ENCODE measurements at regions not wholly inside any gene's neighbourhood (a gene's known extent, or its start where the extent isn't known, plus 50 kb on each side); places are given as distances from the start of the nearest gene placed in this dataset.

DNA sequence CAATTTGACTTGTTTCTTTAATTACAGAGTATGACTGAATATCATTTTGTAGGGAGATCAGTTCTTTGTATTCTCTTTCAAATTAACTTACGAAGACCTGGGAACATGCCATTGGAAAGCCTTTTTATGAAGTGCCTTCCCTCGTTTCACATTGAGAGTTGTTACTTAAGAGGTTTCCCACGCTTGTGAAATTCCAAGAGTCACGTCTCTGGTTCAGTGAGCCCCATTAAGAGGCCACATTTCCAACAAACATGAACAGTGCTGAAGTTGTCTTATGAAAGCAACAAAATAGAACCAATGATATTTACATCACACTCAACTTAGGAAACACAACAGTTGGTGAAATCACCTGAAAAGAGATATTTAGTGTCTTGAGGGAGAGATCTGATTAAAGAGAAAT, 334.1 kb downstream of the TOX3 start:
- Mint-ChIP-seq H3K36me3 (no peaks in the 10 kb centered on the region), H3K4me3 (no peak overlapping the region), H3K4me1 (no peaks in the 10 kb centered on the region), H3K9me3 (peaks cover 11% of the 10 kb centered on the region), H3K27ac (no peak overlapping the region)
- ATAC-seq, result no peak
- DNase-seq (ENCODE audit: low spot score in 2 of 2), result no peak

GRCh38 chr16:52209227-52209626, 337.7 kb downstream of the TOX3 start:
- Mint-ChIP-seq H3K4me3 (no peak overlapping the region), H3K4me1 (no peaks in the 10 kb centered on the region), H3K9me3 (peaks cover 4% of the 10 kb centered on the region), H3K27ac (no peak overlapping the region), H3K36me3 (no peaks in the 10 kb centered on the region)
- DNase-seq (ENCODE audit: low spot score in 2 of 2) (no peak), ATAC-seq (no peak)

DNA sequence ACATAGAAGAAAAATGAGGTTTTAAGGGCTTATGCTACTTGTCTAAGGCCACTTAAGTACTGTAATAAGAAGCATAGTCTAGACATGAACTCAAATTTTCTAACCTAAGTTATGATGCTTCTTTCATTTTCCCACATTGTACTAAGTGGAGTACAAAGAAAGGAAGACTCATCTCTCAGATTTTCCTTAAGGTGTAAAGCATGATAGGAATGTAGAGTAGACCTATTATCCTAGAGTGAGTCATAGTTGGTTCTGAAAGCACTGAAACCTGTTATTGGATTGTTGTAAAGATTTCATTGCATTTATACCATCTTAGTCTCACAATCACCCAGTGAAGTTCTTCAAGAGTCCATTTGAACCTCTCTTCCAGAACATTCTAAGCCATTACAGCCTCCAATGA, 343.8 kb downstream of the TOX3 start:
- Mint-ChIP-seq H3K27ac (no peak overlapping the region), H3K36me3 (no peaks in the 10 kb centered on the region)
- ATAC-seq, result no peak

GRCh38 chr16:52193441-52193840, 353.5 kb downstream of the TOX3 start:
- ATAC-seq, result no peak
- no peaks in the 10 kb centered on the region for H3K9me3 Mint-ChIP-seq
- no peak overlapping the region for H3K4me3 Mint-ChIP-seq
- DNase-seq (ENCODE audit: low spot score in 2 of 2), result no peak
- H3K4me1 Mint-ChIP-seq, result no peaks in the 10 kb centered on the region
- H3K36me3 Mint-ChIP-seq, result no peaks in the 10 kb centered on the region
- no peak overlapping the region for H3K27ac Mint-ChIP-seq

More for the DNA sequence above, 343.8 kb downstream of the TOX3 start:
- Mint-ChIP-seq H3K4me3 (no peak overlapping the region), H3K9me3 (peaks cover 4% of the 10 kb centered on the region), H3K4me1 (no peaks in the 10 kb centered on the region)
- no peak for DNase-seq (ENCODE audit: low spot score in 2 of 2)

DNA sequence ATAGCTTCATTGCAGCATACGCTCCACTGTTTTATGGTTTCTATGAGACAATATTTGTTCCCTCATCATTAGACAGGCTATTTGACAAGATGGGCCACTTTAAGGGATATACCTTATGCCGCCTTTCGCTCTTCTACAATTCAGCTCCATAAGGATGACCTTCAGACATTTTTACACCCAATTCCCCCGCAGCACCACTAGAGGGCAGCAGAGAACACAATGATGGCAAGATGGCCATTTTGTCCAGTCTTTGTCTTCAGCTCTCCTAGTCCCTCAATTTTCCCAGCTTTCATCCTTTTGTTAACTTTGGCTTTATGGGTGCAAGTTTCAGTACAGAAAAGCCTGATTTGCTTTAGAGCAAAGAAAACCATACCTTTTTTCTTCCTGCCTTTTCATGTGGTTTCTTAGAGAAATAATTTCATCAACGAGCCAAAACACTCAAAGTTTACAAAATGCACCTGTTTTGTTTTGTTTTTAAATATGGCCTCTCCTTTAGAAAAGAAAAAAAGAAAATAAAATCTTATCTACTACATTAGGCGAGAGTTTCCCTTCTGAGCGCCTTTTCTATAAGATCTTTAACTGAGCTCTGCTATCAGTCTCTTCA, 355.3 kb downstream of the TOX3 start:
- DNase-seq (ENCODE audit: low spot score in 2 of 2), result peak; percentile 17 to 57
- no peaks in the 10 kb centered on the region for H3K9me3 Mint-ChIP-seq
- H3K4me3 Mint-ChIP-seq, result no peak overlapping the region
- no peaks in the 10 kb centered on the region for H3K36me3 Mint-ChIP-seq
- no peak overlapping the region for H3K27ac Mint-ChIP-seq
- ATAC-seq, result no peak
- H3K4me1 Mint-ChIP-seq, result no peaks in the 10 kb centered on the region

DNA sequence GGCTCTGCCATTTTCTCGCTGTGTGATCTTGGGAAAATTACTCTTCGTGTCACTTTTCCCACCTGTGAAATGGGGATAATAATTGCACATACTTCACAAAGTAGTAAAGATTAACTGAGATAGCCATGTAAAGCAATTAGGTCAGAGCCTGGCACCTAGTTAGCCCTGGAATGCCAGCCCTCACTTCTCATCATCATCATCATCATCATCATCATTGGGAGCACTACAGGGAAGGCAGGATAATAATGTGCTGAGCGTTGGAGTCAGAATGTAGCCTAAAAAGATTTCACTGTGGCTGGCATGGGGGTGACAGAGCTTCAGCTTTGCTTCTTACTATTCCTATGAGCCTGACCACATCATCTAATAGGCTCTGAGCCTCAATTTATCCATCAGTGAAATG, 362.6 kb downstream of the TOX3 start:
- no peak overlapping the region for H3K27ac Mint-ChIP-seq
- ATAC-seq (no peak), DNase-seq (ENCODE audit: low spot score in 2 of 2) (no peak)
- H3K4me3 Mint-ChIP-seq, result no peak overlapping the region
- no peaks in the 10 kb centered on the region for H3K36me3 Mint-ChIP-seq
- no peaks in the 10 kb centered on the region for H3K4me1 Mint-ChIP-seq
- no peaks in the 10 kb centered on the region for H3K9me3 Mint-ChIP-seq

DNA sequence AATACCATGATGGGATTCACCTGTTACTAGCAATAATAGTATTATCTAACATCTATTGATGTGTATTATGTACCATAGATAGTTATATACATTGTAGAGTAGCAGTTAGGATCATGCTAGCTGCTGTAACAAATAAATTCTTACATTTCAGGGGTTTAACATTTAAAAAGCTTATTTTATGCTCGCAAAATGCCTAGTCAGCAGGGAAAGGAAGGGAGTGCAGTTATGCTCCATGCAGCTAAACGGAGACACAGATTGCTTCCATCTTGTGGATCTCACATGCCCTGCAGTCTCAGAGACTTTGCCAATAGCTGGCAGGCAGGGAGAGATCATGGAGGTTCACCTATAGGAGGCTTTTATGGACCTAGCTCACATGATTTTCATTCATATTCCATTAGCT, 364.1 kb downstream of the TOX3 start:
- Mint-ChIP-seq H3K27ac (no peak overlapping the region), H3K4me1 (no peaks in the 10 kb centered on the region), H3K9me3 (no peaks in the 10 kb centered on the region), H3K36me3 (no peaks in the 10 kb centered on the region), H3K4me3 (no peak overlapping the region)
- no peak for DNase-seq (ENCODE audit: low spot score in 2 of 2)
- no peak for ATAC-seq

- Mint-ChIP-seq H3K27ac (no peak overlapping the region), H3K9me3 (no peaks in the 10 kb centered on the region), H3K4me1 (no peaks in the 10 kb centered on the region), H3K4me3 (no peak overlapping the region), H3K36me3 (no peaks in the 10 kb centered on the region)
- DNase-seq (ENCODE audit: low spot score in 2 of 2), result no peak
- ATAC-seq, result no peak
Measured at GRCh38 chr16:52174168-52174567, 372.8 kb downstream of the TOX3 start.

- no peak for ATAC-seq
Measured at GRCh38 chr16:52171481-52171880, 375.5 kb downstream of the TOX3 start.

DNA sequence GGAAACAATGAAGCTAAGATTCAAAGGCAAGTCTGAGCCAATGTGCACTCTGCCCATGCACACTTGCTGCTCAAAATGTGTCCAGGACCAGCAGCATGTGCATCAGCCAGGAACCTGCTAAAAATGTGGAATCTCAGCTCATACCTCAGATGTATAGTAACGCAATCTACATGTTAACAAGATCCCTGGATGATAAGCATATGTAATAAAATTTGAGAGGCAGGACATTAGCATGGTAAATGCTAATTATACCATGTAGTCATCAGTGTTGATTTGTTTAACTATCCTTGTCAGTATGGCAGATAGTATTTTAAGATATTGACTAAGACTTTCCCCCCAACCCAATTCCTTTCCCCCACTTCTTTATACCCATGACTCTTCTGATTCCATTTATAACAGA, 379.6 kb downstream of the TOX3 start:
- no peak for DNase-seq (ENCODE audit: low spot score in 2 of 2)
- ATAC-seq, result no peak
- H3K27ac Mint-ChIP-seq, result no peak overlapping the region
- no peak overlapping the region for H3K4me3 Mint-ChIP-seq
- no peaks in the 10 kb centered on the region for H3K36me3 Mint-ChIP-seq
- peaks cover 3% of the 10 kb centered on the region for H3K9me3 Mint-ChIP-seq
- H3K4me1 Mint-ChIP-seq, result no peaks in the 10 kb centered on the region

More at GRCh38 chr16:52171481-52171880, 375.5 kb downstream of the TOX3 start:
- Mint-ChIP-seq H3K9me3 (no peaks in the 10 kb centered on the region), H3K4me3 (no peak overlapping the region), H3K4me1 (no peaks in the 10 kb centered on the region), H3K27ac (no peak overlapping the region), H3K36me3 (no peaks in the 10 kb centered on the region)
- no peak for DNase-seq (ENCODE audit: low spot score in 2 of 2)

DNA sequence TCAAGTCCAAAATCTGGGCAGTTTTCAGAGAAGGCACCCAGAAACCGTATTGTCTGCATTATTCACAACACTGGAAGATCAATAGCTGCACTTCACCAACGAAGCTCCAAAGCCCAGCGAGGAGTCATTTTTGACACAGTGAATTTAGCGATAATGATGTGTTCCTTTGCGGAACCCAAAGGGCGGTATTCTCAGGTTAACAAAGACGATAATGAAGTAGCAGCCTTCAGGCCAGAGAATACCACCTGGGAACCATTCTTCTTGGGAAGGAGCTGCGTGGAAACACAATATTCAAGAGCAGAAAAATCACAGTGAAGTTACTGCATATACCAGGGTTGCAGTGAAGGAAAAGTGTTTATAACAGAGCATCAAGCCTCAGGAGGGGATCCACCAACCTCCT, 381.0 kb downstream of the TOX3 start:
- H3K4me1 Mint-ChIP-seq, result no peaks in the 10 kb centered on the region
- ATAC-seq (no peak), DNase-seq (ENCODE audit: low spot score in 2 of 2) (no peak)
- peaks cover 3% of the 10 kb centered on the region for H3K9me3 Mint-ChIP-seq
- no peaks in the 10 kb centered on the region for H3K36me3 Mint-ChIP-seq
- no peak overlapping the region for H3K27ac Mint-ChIP-seq
- H3K4me3 Mint-ChIP-seq, result no peak overlapping the region

DNA sequence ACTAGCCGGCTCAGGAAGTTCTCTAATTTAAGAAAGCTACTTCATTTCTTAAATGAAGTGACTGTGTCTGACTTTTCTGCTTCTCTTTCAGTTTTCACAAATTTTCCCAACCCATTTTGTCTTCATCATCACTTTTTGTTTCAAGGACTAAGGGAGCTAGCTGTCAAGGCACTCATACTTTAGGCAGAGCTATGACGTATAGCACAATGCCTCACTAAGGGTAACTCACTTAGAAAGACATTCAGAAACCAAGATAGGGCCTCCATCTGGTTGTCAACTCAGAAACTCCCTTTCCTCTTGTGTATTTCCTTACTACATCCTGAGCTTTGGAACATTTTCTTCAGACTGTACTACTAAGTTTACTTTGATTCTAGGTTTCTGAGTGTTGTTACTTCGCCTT, 397.9 kb downstream of the TOX3 start:
- Mint-ChIP-seq H3K27ac (no peak overlapping the region), H3K4me3 (no peak overlapping the region), H3K36me3 (no peaks in the 10 kb centered on the region), H3K4me1 (no peaks in the 10 kb centered on the region), H3K9me3 (peaks cover 12% of the 10 kb centered on the region)
- no peak for ATAC-seq
- no peak for DNase-seq (ENCODE audit: low spot score in 2 of 2)

GRCh38 chr16:52141871-52142270, 405.1 kb downstream of the TOX3 start:
- H3K4me1 Mint-ChIP-seq, result no peaks in the 10 kb centered on the region
- H3K27ac Mint-ChIP-seq, result no peak overlapping the region
- no peaks in the 10 kb centered on the region for H3K36me3 Mint-ChIP-seq
- DNase-seq (ENCODE audit: low spot score in 2 of 2) (no peak), ATAC-seq (no peak)
- peaks cover 4% of the 10 kb centered on the region for H3K9me3 Mint-ChIP-seq
- no peak overlapping the region for H3K4me3 Mint-ChIP-seq

DNA sequence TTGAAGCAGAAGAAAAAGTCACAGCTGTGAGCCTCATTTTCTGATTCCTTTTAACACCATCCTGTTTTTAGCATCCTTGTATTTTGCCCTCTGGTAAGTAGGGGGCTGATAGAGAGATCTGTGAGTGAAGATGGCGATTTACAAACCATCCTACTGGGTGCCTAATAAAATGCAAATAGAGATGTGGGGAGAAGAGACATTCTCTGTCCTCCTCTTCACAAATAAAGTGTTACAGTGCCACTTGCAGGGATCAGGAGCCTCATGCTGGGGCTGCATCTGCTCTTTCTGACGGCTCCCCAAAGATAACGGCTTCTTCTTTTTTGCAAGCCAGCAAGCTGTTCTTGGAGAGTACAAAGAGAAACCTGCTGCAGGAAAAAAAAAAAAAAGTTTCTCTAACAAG, 418.6 kb downstream of the TOX3 start:
- peaks cover 3% of the 10 kb centered on the region for H3K9me3 Mint-ChIP-seq
- no peak overlapping the region for H3K4me3 Mint-ChIP-seq
- ATAC-seq (no peak), DNase-seq (ENCODE audit: low spot score in 2 of 2) (no peak)
- H3K4me1 Mint-ChIP-seq, result no peaks in the 10 kb centered on the region
- no peak overlapping the region for H3K27ac Mint-ChIP-seq
- H3K36me3 Mint-ChIP-seq, result no peaks in the 10 kb centered on the region

DNA sequence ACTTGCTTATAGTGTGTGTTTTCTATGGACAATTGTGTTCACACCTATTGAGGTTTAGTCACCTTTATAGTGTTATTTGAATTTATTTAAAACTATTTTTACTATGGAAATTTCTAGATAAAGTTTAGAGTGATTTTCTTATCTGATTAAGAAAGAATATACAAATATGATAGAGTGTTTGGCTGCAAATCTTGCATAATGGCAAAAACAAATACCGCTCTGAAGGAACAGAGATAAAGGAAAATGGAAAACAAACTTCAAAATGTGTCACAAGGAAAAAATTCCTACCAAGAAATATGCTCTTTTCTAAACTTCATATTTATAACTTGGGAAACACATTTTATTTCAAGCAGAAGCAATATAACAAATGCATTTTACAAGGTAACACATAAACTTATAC, 423.1 kb downstream of the TOX3 start:
- ATAC-seq (no peak), DNase-seq (ENCODE audit: low spot score in 2 of 2) (no peak)
- Mint-ChIP-seq H3K27ac (no peak overlapping the region), H3K36me3 (no peaks in the 10 kb centered on the region), H3K4me3 (no peak overlapping the region), H3K4me1 (no peaks in the 10 kb centered on the region), H3K9me3 (peaks cover 18% of the 10 kb centered on the region)

DNA sequence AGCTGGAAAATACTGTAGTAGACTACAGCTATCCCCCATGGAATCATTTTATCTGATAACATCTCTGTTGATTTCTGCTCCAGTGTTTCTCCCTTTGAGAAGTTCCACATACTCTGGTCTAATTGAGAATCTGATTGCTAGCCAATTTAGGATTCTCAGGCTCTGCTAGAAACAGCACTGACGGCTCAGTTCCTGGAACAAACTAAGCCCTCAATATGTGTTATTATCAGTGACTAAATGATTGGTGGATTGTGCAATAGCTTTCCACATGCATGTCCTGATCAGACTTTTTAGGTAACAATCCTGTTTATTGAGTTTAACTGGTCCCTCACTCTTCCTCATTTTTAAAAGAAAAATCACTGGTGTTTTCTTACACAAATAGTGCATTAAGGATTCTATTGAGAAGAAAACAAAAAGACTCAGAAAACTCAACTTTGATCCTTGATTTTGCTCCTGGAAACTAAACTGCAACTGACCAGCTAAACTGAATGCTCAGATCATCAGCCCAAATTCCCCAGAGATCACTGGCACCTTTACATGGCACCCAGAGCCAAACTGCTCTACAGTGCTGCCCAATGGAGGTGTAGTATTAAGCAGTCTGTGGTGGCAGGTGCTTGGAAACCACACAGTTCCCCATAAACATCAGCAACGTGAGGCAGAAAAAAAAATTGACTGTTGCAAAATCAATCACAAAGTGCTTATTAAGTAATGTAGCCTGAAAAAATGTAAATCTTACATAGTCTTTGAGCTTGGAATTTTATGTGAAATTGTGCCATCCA, 423.7 kb downstream of the TOX3 start:
- ATAC-seq (no peak), DNase-seq (ENCODE audit: low spot score in 2 of 2) (no peak)
- Mint-ChIP-seq H3K36me3 (no peaks in the 10 kb centered on the region), H3K4me1 (no peaks in the 10 kb centered on the region), H3K9me3 (peaks cover 18% of the 10 kb centered on the region), H3K27ac (no peak overlapping the region), H3K4me3 (no peak overlapping the region)

Data from stimulated activated effector memory CD8-positive, alpha-beta T cell treated with anti-CD3 and anti-CD28 coated beads, Interleukin-12 subunit alpha, Interleukin-12 subunit beta, amount 100 ng/mL, for 72 hours (primary cell).